ENCODE measurements at regions not wholly inside any gene's neighbourhood (a gene's known extent, or its start where the extent isn't known, plus 50 kb on each side); places are given as distances from the start of the nearest gene placed in this dataset.

DNA sequence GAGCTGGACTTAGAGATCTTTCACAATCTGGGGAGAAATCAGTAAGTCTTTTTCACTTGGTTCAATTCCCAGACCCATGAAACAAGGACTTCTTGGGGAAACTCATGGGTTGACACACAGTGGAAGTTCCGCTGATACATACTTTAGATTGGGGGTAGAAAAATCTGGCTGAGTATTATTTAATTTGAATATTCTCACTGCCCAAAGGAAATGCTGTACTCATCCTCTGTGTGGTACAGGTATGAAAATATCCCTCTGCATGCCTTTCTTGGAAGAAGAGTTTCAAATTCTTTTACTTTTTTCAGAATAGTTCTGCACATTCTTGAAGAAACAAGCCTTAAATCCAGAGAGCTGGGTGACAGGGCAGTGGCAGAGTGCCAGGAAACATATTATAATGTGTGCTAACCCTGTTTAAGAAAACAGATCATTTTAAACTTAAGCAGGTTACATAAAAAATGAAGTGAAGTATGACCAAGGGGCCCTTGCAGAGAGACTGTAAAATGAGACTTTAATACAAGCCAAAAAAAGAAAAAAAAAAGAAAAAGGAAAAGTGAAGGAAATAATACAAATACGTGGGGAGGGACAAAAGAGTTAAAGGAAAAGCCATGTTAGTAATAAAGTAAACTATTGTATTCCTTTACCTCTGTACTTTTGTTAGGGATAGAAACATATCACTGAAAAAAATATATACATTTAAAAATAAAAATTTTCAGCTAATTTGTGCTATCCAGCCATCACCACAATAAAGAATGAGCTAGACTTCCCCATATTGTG is 173.4 kb upstream of the NR3C1 start:
- in situ Hi-C loops (cut with HindIII; ENCODE audit: low sequenced_read_pairs): no loop called here
- DNase-seq (ENCODE audit: low read depth, low spot score): peak; percentile 71
- TF ChIP-seq, protein P1, sequence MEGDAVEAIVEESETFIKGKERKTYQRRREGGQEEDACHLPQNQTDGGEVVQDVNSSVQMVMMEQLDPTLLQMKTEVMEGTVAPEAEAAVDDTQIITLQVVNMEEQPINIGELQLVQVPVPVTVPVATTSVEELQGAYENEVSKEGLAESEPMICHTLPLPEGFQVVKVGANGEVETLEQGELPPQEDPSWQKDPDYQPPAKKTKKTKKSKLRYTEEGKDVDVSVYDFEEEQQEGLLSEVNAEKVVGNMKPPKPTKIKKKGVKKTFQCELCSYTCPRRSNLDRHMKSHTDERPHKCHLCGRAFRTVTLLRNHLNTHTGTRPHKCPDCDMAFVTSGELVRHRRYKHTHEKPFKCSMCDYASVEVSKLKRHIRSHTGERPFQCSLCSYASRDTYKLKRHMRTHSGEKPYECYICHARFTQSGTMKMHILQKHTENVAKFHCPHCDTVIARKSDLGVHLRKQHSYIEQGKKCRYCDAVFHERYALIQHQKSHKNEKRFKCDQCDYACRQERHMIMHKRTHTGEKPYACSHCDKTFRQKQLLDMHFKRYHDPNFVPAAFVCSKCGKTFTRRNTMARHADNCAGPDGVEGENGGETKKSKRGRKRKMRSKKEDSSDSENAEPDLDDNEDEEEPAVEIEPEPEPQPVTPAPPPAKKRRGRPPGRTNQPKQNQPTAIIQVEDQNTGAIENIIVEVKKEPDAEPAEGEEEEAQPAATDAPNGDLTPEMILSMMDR (IDR thresholded peaks at IDR 0.05; ENCODE audit: low read depth, low read length): no peak

DNA sequence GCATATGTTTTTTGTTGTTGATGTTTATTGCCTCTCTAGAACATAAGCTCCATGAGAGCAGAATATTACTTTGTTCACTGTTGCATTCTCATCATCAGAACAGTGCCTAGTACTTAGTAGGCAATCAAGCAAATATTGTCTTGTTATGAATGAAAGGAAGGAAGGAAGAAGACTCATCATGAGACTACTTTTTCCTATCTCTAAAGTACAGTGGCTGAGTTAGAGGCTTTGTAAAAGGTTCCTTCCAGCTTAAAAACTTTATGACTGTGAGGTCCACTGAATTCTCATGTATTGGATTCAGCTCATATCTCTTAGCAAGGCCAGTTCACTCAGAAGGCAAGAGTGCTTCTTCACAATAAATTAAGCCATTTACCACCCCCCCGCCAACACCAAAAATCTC is 171.8 kb upstream of the NR3C1 start:
- TF ChIP-seq, protein P1 (IDR thresholded peaks at IDR 0.05; ENCODE audit: low read depth, low read length): no peak
- in situ Hi-C loops (cut with HindIII; ENCODE audit: low sequenced_read_pairs): no loop called here
- DNase-seq (ENCODE audit: low read depth, low spot score): no peak
- no peak overlapping the region for H3K4me3 ChIP-seq (ENCODE audit: low read depth, low read length)

More for the DNA sequence above, 173.4 kb upstream of the NR3C1 start:
- H3K4me3 ChIP-seq (ENCODE audit: low read depth, low read length): no peak overlapping the region

DNA sequence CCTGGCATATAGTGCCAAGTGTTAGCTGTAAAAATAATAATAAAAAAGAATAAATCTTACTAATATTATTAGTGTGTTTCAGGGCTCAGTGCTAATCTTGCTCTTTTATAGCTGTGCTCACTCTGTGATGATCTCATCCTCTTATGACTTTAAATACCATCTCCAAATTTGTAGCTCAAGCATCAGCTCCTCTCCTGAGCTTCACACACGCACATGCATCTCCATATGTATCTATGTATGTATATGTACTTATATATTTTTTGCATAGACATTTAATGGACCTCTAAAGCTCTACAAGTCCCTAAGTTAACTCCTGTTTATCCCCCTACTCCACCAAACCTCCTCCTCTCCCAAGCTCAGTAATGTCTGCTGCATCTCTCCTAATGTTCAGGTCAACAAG is 170.8 kb upstream of the NR3C1 start:
- in situ Hi-C loops (cut with HindIII; ENCODE audit: low sequenced_read_pairs): no loop called here
- H3K4me3 ChIP-seq (ENCODE audit: low read depth, low read length): no peak overlapping the region
- TF ChIP-seq, protein P1 (IDR thresholded peaks at IDR 0.05; ENCODE audit: low read depth, low read length): no peak
- no peak for DNase-seq (ENCODE audit: low read depth, low spot score)

DNA sequence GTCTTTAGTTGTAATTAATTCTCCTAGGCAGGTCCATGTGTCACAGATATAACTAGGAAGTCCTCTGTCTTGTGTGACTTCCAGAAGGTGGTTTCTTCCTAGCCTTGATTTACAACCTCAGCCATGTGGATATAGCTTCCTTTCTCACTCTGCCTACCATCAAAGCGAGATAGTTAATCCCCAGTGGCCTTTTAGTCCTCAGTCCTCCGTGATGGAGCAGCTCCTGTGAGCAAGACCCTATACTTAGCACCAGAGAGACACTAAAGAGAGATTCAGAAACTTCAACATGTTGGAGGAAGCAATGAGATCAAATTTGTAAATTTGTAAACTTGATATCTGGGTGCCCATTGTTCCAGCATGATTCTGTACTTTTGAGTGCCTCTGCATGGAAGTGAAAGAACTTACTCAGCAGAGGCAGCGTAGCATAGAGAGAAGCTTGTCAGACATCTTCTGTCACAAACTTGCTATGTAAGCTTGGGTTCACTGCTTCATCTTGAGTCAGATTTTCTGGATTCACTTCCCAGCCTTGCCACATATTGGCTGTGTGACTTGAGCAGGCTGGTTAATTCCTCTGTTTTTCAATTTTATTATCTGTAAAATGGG is 170.2 kb upstream of the NR3C1 start:
- in situ Hi-C loops (cut with HindIII; ENCODE audit: low sequenced_read_pairs): no loop called here
- DNase-seq (ENCODE audit: low read depth, low spot score): no peak
- TF ChIP-seq, protein P1 (IDR thresholded peaks at IDR 0.05; ENCODE audit: low read depth, low read length): no peak
- H3K4me3 ChIP-seq (ENCODE audit: low read depth, low read length): no peak overlapping the region

DNA sequence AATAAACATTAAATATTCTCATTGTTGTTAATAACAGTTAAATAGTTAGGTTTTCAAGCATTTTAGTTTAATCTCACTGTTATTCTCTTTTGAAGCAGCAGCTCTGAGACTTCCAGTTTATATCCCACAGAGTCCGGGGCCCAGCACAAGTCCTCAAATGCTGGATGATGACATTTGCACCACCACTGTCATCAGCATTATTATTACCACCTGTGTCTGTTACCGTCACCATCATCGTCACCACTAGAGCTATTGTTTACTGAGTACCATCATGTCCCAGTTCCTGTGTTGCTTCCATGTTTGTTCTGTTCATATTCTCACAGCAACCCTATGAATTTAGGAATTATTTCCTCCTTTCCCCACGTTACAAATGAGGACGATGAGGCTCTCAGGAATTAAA is 169.2 kb upstream of the NR3C1 start:
- TF ChIP-seq, protein P1 (IDR thresholded peaks at IDR 0.05; ENCODE audit: low read depth, low read length): no peak
- in situ Hi-C loops (cut with HindIII; ENCODE audit: low sequenced_read_pairs): no loop called here
- H3K4me3 ChIP-seq (ENCODE audit: low read depth, low read length): no peak overlapping the region
- no peak for DNase-seq (ENCODE audit: low read depth, low spot score)

DNA sequence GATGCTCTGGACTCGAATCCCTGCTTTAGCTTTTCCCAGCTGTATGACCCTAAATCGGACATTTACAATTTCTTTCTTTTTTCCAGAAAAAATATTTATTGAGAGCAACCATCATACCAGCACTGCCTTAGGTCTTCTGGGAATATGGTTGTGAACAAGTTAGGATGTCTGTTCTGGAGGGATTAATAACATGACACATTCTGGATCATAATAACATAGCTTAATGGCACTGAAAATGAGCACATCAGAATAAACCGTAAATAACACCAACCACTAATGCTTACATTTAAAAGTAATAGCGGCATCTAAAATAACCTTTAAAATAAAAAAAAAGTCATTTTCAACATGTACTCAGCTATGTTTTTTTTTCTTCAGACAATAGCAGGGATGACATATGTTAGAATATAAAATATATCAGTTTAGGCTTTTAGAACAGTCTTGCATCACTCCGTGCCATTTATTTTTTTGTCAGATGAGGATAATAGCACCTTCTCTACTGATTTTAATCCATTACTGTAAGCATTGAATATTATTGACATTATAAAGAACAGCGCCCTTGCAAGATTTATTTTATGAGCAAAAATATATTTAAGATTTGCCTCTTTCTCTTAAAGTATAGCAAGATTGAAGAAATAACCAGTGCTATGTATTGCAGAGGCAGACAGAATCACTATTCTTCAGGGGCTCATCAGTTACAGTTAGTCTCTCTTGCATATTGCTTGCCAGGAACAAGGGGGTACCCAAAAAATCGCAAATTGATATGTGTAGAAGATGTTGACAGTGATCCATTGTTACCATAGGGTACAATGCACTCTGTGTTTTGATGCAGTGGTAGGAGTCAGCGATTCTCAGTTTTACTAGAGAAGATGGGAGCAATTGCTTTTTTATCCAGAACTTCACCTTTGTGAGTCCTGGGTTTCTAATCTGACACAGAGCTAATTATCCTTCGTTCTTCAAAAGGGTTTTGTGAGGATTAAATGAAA is 168.4 kb upstream of the NR3C1 start:
- H3K4me3 ChIP-seq (ENCODE audit: low read depth, low read length): no peak overlapping the region
- in situ Hi-C loops (cut with HindIII; ENCODE audit: low sequenced_read_pairs): no loop called here

More for the DNA sequence above, 168.4 kb upstream of the NR3C1 start:
- TF ChIP-seq, protein P1 (IDR thresholded peaks at IDR 0.05; ENCODE audit: low read depth, low read length): no peak
- no peak for DNase-seq (ENCODE audit: low read depth, low spot score)
